ENCODE measurements at regions not wholly inside any gene's neighbourhood (a gene's known extent, or its start where the extent isn't known, plus 50 kb on each side); places are given as distances from the start of the nearest gene placed in this dataset.

- no peak for TF ChIP-seq ZFP41 (tag by site-specific recombination; IDR thresholded peaks at IDR 0.05; ENCODE audit: borderline replicate concordance)
- TF ChIP-seq CTCF (tag by site-specific recombination; IDR thresholded peaks at IDR 0.05), result no peak
- no peak for TF ChIP-seq HOXD13 (CRISPR knock-in tag; IDR thresholded peaks at IDR 0.05; ENCODE audit: borderline replicate concordance)
- no peak for TF ChIP-seq ZNF670 (tag by site-specific recombination; IDR thresholded peaks at IDR 0.05; ENCODE audit: low read depth)
- no peak for TF ChIP-seq ZNF37A (tag by site-specific recombination; IDR thresholded peaks at IDR 0.05)
- TF ChIP-seq REST (tag by site-specific recombination; IDR thresholded peaks at IDR 0.05), result no peak
- no peak for TF ChIP-seq ZNF280D (tag by site-specific recombination; IDR thresholded peaks at IDR 0.05)
- TF ChIP-seq ZNF148 (tag by site-specific recombination; IDR thresholded peaks at IDR 0.05; ENCODE audit: borderline replicate concordance), result no peak
- TF ChIP-seq KLF8 (tag by site-specific recombination; IDR thresholded peaks at IDR 0.05), result no peak
- TF ChIP-seq ZNF26 (tag by site-specific recombination; IDR thresholded peaks at IDR 0.05), result no peak
Observed at GRCh38 chr5:60379907-60380306, 320.1 kb downstream of the DEPDC1B start.
